CD4-positive, alpha-beta memory T cell (primary cell): ENCODE measurements at regions not wholly inside any gene's neighbourhood (a gene's known extent, or its start where the extent isn't known, plus 50 kb on each side); places are given as distances from the start of the nearest gene placed in this dataset.
"Not testable (repeated sequence)": the region's sequence is repeated elsewhere in the genome, so short reads cannot be mapped to it uniquely, and the experiment has no call there.

ENCODE experiments used
- CTCF ChIA-PET: fragments of 350-600 bp; sonication (Branson Sonifier 250); formaldehyde crosslinking; loops from one replicate; lab custom pipeline; 2021; ENCODE audit warnings: inconsistent platforms; ENCODE audit not compliant: partially characterized antibody; lab: Charles Lee
- POLR2A ChIA-PET: fragments of 350-600 bp; sonication (Branson Sonifier 250); formaldehyde crosslinking; loops from one replicate; lab custom pipeline; 2021; ENCODE audit not compliant: partially characterized antibody; lab: Charles Lee
- DNase-seq, 5 donors: peaks; one replicate each; pipeline versions ENCODE4 v3.0.0 to v3.0.0-alpha.2; 2020 to 2022; ENCODE audit warnings: mixed read lengths in 1 of 5
- H3K27ac ChIP-seq: one replicate; pipeline ENCODE4 v1.7.0; 2013; ENCODE audit warnings: low read depth, low read length
- H3K27me3 ChIP-seq: 2 replicates; pipeline ENCODE4 v1.7.0; 2013; ENCODE audit warnings: mild to moderate bottlenecking, low read length, moderate library complexity; ENCODE audit not compliant: insufficient read depth
- H3K36me3 ChIP-seq: 2 replicates; pipeline ENCODE4 v1.7.0; 2013; ENCODE audit warnings: mild to moderate bottlenecking, low read length, moderate library complexity; ENCODE audit not compliant: insufficient read depth
- H3K4me1 ChIP-seq: 2 replicates; pipeline ENCODE4 v1.7.0; 2013; ENCODE audit warnings: mild to moderate bottlenecking, low read length, moderate library complexity; ENCODE audit not compliant: insufficient read depth
- H3K4me3 ChIP-seq, 2 donors: one replicate each; pipeline ENCODE4 v1.7.0; 2013; ENCODE audit warnings: low read length in 2 of 2, mild to moderate bottlenecking in 1 of 2
- H3K9me3 ChIP-seq, 2 donors: one replicate each; pipeline ENCODE4 v1.7.0; 2013; ENCODE audit warnings: low read length in 2 of 2, control low read depth in 1 of 2; ENCODE audit not compliant: control insufficient read depth in 1 of 2
- H3K27ac Mint-ChIP-seq, 7 donors: one replicate each; pipeline ENCODE4 v1.8.0; 2020 to 2021; ENCODE audit warnings: mixed read lengths in 7 of 7, mild to moderate bottlenecking in 6 of 7, inconsistent platforms in 3 of 7, moderate library complexity in 3 of 7
- H3K27me3 Mint-ChIP-seq, 2 donors: one replicate each; pipeline ENCODE4 v1.8.0; 2020 to 2021; ENCODE audit warnings: mixed read lengths in 2 of 2
- H3K36me3 Mint-ChIP-seq, 2 donors: one replicate each; pipeline ENCODE4 v1.8.0; 2020 to 2021; ENCODE audit warnings: mixed read lengths in 2 of 2, inconsistent platforms in 1 of 2, mild to moderate bottlenecking in 1 of 2
- H3K4me1 Mint-ChIP-seq, 4 donors: one replicate each; pipeline ENCODE4 v1.8.0; 2020 to 2021; ENCODE audit warnings: mixed read lengths in 4 of 4, mild to moderate bottlenecking in 1 of 4
- H3K4me3 Mint-ChIP-seq, 8 donors: one replicate each; pipeline ENCODE4 v1.8.0; 2020 to 2021; ENCODE audit warnings: mixed read lengths in 8 of 8, mild to moderate bottlenecking in 7 of 8, moderate library complexity in 6 of 8, inconsistent platforms in 3 of 8
- H3K9me3 Mint-ChIP-seq, 8 donors: one replicate each; pipeline ENCODE4 v1.8.0; 2020 to 2021; ENCODE audit warnings: mixed read lengths in 8 of 8, mild to moderate bottlenecking in 5 of 8, inconsistent platforms in 3 of 8, moderate library complexity in 1 of 8
- intact Hi-C: fragments of 100-400 bp; cut with micrococcal nuclease; formaldehyde crosslinking; loops from one replicate; pipeline ENCODE4 v1.15.1; 2023

DNA sequence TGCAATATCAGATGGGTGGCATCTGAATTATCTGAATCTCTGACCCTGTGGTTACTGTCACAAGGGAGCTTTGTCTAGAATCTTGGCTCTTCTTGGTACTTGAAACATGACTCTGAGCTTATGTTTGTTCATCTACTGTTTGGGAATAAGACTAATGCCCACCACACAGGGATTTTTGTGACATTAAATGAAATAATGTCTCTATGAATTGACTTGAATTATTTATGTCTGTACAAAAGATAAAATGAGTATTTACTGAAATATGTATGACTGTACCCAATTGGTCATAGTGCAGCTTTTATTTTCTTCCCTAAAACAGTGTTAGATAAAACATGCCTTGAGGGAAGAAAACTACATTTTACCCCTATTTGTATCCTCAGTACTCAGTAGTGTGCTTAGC, 87.9 kb upstream of the ZPLD1 start:
- H3K4me1 Mint-ChIP-seq = no peaks in the 10 kb centered on the region
- H3K4me3 Mint-ChIP-seq = no peak overlapping the region
- H3K4me3 ChIP-seq = no peak overlapping the region
- no peaks in the 10 kb centered on the region for H3K36me3 Mint-ChIP-seq
- no peak overlapping the region for H3K27ac ChIP-seq
- no peak for DNase-seq
- peaks cover 0 to 2% (median 0%) of the 10 kb centered on the region in 8 donors for H3K9me3 Mint-ChIP-seq
- POLR2A ChIA-PET = no interaction called here
- intact Hi-C loops = no loop called here
- no peaks in the 10 kb centered on the region for H3K36me3 ChIP-seq
- peaks cover 4 to 12% of the 10 kb centered on the region in 2 donors for H3K27me3 Mint-ChIP-seq
- H3K4me1 ChIP-seq = no peaks in the 10 kb centered on the region
- H3K27me3 ChIP-seq = no peaks in the 10 kb centered on the region
- CTCF ChIA-PET = no interaction called here
- H3K9me3 ChIP-seq = no peaks in the 10 kb centered on the region
- no peak overlapping the region for H3K27ac Mint-ChIP-seq

DNA sequence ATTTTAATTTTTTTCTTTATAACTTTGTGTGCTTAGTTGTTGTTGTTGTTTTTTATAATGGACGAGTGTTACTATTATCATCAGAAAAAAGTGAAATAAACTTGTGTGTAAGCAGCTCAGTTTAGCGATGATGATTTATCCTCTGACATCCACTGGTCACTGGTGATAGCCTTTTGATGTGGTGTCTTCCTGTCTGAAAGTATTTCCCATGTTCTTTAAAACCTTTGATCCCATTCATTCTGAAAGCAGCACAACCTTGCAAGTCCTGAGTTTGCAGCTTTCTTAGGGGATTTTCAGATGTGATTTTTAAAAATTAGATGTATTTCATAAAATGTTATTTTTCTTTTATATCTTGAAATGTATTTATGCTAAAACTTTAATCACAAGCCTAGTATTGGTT, 85.9 kb upstream of the ZPLD1 start:
- Mint-ChIP-seq H3K9me3 (peaks cover 0 to 2% (median 0%) of the 10 kb centered on the region in 8 donors), H3K27me3 (peaks cover 6 to 12% of the 10 kb centered on the region in 2 donors), H3K4me3 (no peak overlapping the region), H3K4me1 (peaks cover 0 to 2% (median 0%) of the 10 kb centered on the region in 4 donors), H3K36me3 (no peaks in the 10 kb centered on the region), H3K27ac (no peak overlapping the region)
- POLR2A ChIA-PET = no interaction called here
- H3K36me3 ChIP-seq = no peaks in the 10 kb centered on the region
- H3K9me3 ChIP-seq = no peaks in the 10 kb centered on the region
- no peaks in the 10 kb centered on the region for H3K4me1 ChIP-seq
- no peak overlapping the region for H3K4me3 ChIP-seq
- CTCF ChIA-PET = no interaction called here
- H3K27ac ChIP-seq = no peak overlapping the region
- DNase-seq = no peak
- intact Hi-C loops = no loop called here
- no peaks in the 10 kb centered on the region for H3K27me3 ChIP-seq

DNA sequence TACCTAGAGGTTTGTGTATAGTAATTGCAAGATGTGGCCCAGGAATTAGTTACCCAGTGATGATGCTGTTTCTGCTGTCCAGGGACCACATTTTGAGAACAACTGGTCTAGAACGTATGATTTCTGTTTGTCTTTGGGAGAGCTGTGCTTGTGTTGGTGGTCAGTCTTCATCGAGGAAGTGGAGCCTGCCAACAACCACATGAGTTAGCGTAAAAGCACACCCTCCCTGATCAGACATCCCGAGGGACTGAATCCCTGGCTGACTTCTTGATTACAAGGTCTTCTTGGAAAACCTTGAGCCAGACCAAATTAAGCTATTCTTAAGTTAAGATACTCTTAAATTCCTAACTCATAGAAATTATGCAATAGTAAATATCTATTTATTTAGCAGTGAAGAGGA, 81.7 kb upstream of the ZPLD1 start:
- peaks cover 0 to 4% of the 10 kb centered on the region in 2 donors for H3K27me3 Mint-ChIP-seq
- H3K27ac ChIP-seq = no peak overlapping the region
- intact Hi-C loops = no loop called here
- H3K4me3 Mint-ChIP-seq = no peak overlapping the region
- H3K36me3 Mint-ChIP-seq = no peaks in the 10 kb centered on the region
- H3K27ac Mint-ChIP-seq = no peak overlapping the region
- no peak overlapping the region for H3K4me3 ChIP-seq
- H3K4me1 ChIP-seq = no peaks in the 10 kb centered on the region
- H3K9me3 Mint-ChIP-seq = no peaks in the 10 kb centered on the region
- ChIA-PET POLR2A (no interaction called here), CTCF (no interaction called here)
- no peaks in the 10 kb centered on the region for H3K27me3 ChIP-seq
- no peak for DNase-seq
- no peaks in the 10 kb centered on the region for H3K36me3 ChIP-seq
- peaks cover 0 to 2% (median 0%) of the 10 kb centered on the region in 4 donors for H3K4me1 Mint-ChIP-seq
- H3K9me3 ChIP-seq = no peaks in the 10 kb centered on the region

DNA sequence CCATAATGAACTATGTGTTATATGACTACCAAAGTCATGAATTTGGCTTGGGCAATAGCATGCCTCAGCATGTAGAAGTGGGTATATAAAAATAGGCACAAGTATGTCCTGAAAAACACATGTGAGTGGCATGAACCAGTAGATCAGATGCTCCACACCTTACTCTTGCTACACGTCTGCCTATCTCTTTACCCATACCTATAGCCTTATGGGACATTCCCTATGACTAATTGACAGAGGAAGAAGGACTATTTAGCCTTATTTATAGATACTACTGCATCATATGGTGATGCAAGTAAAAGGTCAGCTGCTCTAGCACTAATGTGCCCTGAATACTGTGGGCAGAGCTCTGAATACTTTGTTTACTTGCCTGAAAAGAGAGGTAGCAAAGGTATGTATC, 81.0 kb upstream of the ZPLD1 start:
- Histone ChIP-seq H3K27ac (no peak overlapping the region), H3K9me3 (no peaks in the 10 kb centered on the region), H3K4me1 (no peaks in the 10 kb centered on the region), H3K4me3 (no peak overlapping the region), H3K27me3 (no peaks in the 10 kb centered on the region), H3K36me3 (no peaks in the 10 kb centered on the region)
- Mint-ChIP-seq H3K36me3 (no peaks in the 10 kb centered on the region), H3K9me3 (no peaks in the 10 kb centered on the region), H3K27me3 (peaks cover 0 to 4% of the 10 kb centered on the region in 2 donors), H3K4me3 (no peak overlapping the region), H3K27ac (no peak overlapping the region), H3K4me1 (peaks cover 0 to 2% (median 0%) of the 10 kb centered on the region in 4 donors)
- intact Hi-C loops = no loop called here
- DNase-seq = no peak
- ChIA-PET CTCF (no interaction called here), POLR2A (no interaction called here)

DNA sequence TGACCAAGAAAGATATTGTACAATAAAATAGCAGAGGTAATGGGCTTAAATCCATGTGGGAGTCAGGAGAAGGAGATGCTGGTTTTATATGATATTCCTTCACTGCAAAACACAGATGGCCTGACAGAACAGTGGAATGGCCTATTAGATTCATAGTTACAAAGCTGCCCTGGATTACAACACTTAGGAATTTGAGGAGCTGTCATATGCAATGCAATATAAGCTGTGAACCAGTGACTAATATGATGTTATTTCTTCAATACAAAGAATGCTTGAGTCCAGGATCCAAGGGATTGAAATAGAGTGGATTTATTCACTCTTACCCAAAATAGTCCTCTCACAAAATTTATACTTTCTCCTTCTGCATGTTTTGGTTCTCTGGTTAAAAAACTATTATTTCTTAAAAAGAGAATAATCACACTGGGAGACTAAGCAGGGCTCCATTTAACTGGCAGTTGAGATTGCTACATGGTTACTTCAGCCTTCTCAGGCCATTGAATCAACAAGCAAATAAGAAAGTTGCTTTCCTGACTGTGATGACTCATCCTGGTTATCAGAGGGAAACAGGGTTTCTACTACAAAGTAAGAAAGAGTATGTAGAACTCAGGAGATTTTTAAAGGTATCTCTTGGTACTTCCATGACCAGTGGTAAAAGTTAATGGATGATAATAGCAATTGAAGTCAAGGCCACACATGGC, 79.8 kb upstream of the ZPLD1 start:
- peaks cover 0 to 2% (median 0%) of the 10 kb centered on the region in 4 donors for H3K4me1 Mint-ChIP-seq
- intact Hi-C loops = no loop called here
- H3K36me3 ChIP-seq = no peaks in the 10 kb centered on the region
- no peak for DNase-seq
- no peaks in the 10 kb centered on the region for H3K36me3 Mint-ChIP-seq
- ChIA-PET CTCF (no interaction called here), POLR2A (no interaction called here)
- H3K9me3 ChIP-seq = no peaks in the 10 kb centered on the region
- H3K27ac ChIP-seq = no peak overlapping the region
- no peaks in the 10 kb centered on the region for H3K4me1 ChIP-seq
- H3K4me3 ChIP-seq = no peak overlapping the region
- peaks cover 0 to 4% of the 10 kb centered on the region in 2 donors for H3K27me3 Mint-ChIP-seq
- no peaks in the 10 kb centered on the region for H3K27me3 ChIP-seq
- no peaks in the 10 kb centered on the region for H3K9me3 Mint-ChIP-seq
- H3K27ac Mint-ChIP-seq = no peak overlapping the region
- H3K4me3 Mint-ChIP-seq = no peak overlapping the region

DNA sequence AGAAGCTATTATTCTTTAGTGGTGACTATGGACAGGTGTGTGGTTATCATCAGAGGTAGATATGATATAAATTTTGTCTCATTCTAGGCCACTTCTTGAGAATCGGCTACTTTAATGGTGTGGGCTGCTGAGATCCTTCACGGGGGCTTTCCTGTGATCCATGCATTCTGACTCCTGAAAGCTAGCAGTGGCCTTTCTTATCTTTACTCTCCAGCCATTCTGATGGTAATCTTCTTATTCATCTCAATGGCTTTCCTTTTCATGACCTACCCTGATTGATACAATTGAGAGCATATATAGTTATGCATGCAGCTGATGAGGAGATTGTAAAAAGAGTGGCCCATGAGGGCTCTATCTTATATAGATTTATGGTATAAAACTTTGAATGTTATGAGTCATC, 78.3 kb upstream of the ZPLD1 start:
- Mint-ChIP-seq H3K27ac (no peak overlapping the region), H3K27me3 (peaks cover 3 to 4% of the 10 kb centered on the region in 2 donors), H3K4me3 (no peak overlapping the region), H3K4me1 (peaks cover 0 to 2% (median 0%) of the 10 kb centered on the region in 4 donors), H3K36me3 (no peaks in the 10 kb centered on the region), H3K9me3 (peaks cover 0 to 1% (median 0%) of the 10 kb centered on the region in 8 donors)
- no peak for DNase-seq
- H3K27ac ChIP-seq = no peak overlapping the region
- no peaks in the 10 kb centered on the region for H3K4me1 ChIP-seq
- H3K27me3 ChIP-seq = no peaks in the 10 kb centered on the region
- intact Hi-C loops = no loop called here
- H3K4me3 ChIP-seq = no peak overlapping the region
- no peaks in the 10 kb centered on the region for H3K36me3 ChIP-seq
- ChIA-PET CTCF (no interaction called here), POLR2A (no interaction called here)
- H3K9me3 ChIP-seq = no peaks in the 10 kb centered on the region

DNA sequence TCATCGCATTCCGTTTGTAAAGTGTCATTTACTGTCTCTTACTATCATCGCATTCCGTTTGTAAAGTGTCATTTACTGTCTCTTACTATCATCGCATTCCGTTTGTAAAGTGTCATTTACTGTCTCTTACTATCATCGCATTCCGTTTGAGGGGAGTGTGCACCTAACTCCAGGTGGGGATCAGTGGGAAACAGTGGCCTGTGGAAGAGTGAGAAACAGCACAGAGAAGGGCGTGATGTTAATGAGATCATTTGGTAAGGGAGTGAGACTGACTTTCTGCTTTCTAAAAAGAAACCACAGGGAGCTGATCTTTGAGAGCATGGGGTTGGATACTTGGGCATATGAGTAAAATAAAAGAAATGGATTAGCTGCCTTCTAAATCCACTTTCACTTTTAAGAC, 77.5 kb upstream of the ZPLD1 start:
- H3K36me3 Mint-ChIP-seq, H3K4me3 Mint-ChIP-seq: not testable (repeated sequence)

More for the DNA sequence above, 77.5 kb upstream of the ZPLD1 start:
- H3K4me3 ChIP-seq, intact Hi-C loops, H3K4me1 ChIP-seq, H3K27ac Mint-ChIP-seq, DNase-seq, CTCF ChIA-PET, H3K36me3 ChIP-seq, POLR2A ChIA-PET, H3K9me3 ChIP-seq, H3K27me3 ChIP-seq, H3K4me1 Mint-ChIP-seq, H3K9me3 Mint-ChIP-seq, H3K27me3 Mint-ChIP-seq, H3K27ac ChIP-seq: not testable (repeated sequence)
